Gastroesophageal sphincter (tissue), 3 donors: ENCODE measurements at regions not wholly inside any gene's neighbourhood (a gene's known extent, or its start where the extent isn't known, plus 50 kb on each side); places are given as distances from the start of the nearest gene placed in this dataset.

Source experiments
- POLR2A ChIP-seq, 2 donors: fragments of 450-650 bp; IDR thresholded peaks; one replicate each; pipeline ENCODE4 v1.6.1; 2017; ENCODE audit warnings: antibody characterized with exemption in 2 of 2, mild to moderate bottlenecking in 2 of 2, moderate library complexity in 1 of 2
- POLR2AphosphoS5 ChIP-seq: sonication (generic); formaldehyde crosslinking; IDR thresholded peaks from one replicate; pipeline ENCODE4 v1.6.1; 2017; ENCODE audit warnings: antibody characterized with exemption
- TF ChIP-seq, protein P1 (sequence below), 4 experiments: fragments of 200-600 bp in 2 of 4; fragments of 450-650 bp in 2 of 4; sonication (generic) in 1 of 4; IDR thresholded peaks; one replicate each; pipeline ENCODE4 v1.5.1; 2017 to 2019; ENCODE audit warnings: antibody characterized with exemption in 4 of 4, mild to moderate bottlenecking in 2 of 4, moderate library complexity in 2 of 4

DNA sequence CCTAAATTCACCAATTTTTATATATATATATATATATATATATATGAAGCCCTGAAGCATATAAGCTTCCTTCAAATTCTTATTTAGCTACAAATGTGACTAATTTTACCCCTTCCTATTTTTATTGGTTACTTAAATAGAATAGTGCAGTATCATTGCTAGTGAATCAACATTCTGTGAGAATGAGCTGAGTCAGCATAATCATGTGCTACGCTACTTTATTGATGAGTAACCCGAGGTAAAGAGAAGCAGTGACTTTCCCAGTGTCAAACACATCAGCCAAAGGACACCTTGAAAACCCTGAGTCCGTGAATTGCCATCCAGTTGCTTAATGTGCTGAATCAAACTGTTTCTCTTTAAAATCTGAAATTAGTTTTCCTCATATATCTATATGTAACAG, 546.2 kb downstream of the DMRTA1 start:
- TF ChIP-seq, protein P1, sequence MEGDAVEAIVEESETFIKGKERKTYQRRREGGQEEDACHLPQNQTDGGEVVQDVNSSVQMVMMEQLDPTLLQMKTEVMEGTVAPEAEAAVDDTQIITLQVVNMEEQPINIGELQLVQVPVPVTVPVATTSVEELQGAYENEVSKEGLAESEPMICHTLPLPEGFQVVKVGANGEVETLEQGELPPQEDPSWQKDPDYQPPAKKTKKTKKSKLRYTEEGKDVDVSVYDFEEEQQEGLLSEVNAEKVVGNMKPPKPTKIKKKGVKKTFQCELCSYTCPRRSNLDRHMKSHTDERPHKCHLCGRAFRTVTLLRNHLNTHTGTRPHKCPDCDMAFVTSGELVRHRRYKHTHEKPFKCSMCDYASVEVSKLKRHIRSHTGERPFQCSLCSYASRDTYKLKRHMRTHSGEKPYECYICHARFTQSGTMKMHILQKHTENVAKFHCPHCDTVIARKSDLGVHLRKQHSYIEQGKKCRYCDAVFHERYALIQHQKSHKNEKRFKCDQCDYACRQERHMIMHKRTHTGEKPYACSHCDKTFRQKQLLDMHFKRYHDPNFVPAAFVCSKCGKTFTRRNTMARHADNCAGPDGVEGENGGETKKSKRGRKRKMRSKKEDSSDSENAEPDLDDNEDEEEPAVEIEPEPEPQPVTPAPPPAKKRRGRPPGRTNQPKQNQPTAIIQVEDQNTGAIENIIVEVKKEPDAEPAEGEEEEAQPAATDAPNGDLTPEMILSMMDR (IDR thresholded peaks at IDR 0.05): no peak
- TF ChIP-seq POLR2A (IDR thresholded peaks at IDR 0.05) (no peak), POLR2AphosphoS5 (no peak)
